ENCODE measurements at regions not wholly inside any gene's neighbourhood (a gene's known extent, or its start where the extent isn't known, plus 50 kb on each side); places are given as distances from the start of the nearest gene placed in this dataset.

DNA sequence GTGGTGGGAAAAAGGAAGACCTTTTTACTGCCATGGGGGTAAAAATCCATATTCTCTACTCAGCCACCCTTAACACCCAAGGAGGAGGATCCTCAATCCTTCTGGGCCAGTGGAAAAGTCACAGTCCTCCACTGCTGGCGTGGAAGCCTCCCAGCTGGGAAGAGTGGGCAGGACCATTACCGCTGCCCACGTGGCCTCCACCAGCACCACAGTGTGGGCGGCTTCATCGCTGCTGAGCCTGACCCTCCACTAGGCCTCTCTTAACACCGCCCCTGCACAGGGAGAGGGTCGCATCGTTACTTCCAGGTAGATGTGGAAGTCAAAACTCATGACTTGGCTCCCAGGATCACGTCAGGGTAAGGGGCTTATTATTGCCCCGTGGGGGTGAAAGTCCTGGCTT, 656.5 kb downstream of the SUCLG1 start:
- TF ChIP-seq, protein P1, sequence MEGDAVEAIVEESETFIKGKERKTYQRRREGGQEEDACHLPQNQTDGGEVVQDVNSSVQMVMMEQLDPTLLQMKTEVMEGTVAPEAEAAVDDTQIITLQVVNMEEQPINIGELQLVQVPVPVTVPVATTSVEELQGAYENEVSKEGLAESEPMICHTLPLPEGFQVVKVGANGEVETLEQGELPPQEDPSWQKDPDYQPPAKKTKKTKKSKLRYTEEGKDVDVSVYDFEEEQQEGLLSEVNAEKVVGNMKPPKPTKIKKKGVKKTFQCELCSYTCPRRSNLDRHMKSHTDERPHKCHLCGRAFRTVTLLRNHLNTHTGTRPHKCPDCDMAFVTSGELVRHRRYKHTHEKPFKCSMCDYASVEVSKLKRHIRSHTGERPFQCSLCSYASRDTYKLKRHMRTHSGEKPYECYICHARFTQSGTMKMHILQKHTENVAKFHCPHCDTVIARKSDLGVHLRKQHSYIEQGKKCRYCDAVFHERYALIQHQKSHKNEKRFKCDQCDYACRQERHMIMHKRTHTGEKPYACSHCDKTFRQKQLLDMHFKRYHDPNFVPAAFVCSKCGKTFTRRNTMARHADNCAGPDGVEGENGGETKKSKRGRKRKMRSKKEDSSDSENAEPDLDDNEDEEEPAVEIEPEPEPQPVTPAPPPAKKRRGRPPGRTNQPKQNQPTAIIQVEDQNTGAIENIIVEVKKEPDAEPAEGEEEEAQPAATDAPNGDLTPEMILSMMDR (optimal IDR thresholded peaks at IDR 0.05 in 1 of 3, IDR thresholded peaks at IDR 0.05 in 1 of 3, conservative IDR thresholded peaks at IDR 0.05 in 1 of 3; ENCODE audit: extremely low read depth in 1 of 3, insufficient read depth in 2 of 3, low read length in 3 of 3) = no peak
- TF ChIP-seq EZH2 (IDR thresholded peaks at IDR 0.05; ENCODE audit: low read length) = no peak
